GM23338 (cell line): ENCODE measurements at regions not wholly inside any gene's neighbourhood (a gene's known extent, or its start where the extent isn't known, plus 50 kb on each side); places are given as distances from the start of the nearest gene placed in this dataset.

Experiments
- ATAC-seq: fragments of 200-7000 bp; cut with Tn5 transposase; 3 replicates; pipeline ENCODE4 v1.9.1; 2020
- DNase-seq: peaks from one replicate; pipeline ENCODE4 v3.0.0-alpha.2; 2015; ENCODE audit warnings: low spot score
- H2AFZ ChIP-seq: fragments of 200-600 bp; sonication (generic); 2 replicates; pipeline ENCODE4 v1.8.0; 2016; ENCODE audit warnings: antibody characterized with exemption, mild to moderate bottlenecking, moderate library complexity
- H3F3A ChIP-seq: fragments of 200-600 bp; sonication (generic); replicated peaks from 2 replicates; pipeline ENCODE4 v1.8.0; 2017; ENCODE audit warnings: antibody characterized with exemption, mixed run types, low read depth
- H3K27ac ChIP-seq: fragments of 200-600 bp; sonication (generic); 2 replicates; pipeline ENCODE4 v1.6.1; 2016; ENCODE audit warnings: low read depth
- H3K27me3 ChIP-seq: fragments of 200-600 bp; sonication (generic); 2 replicates; pipeline ENCODE4 v1.8.0; 2016; ENCODE audit warnings: mild to moderate bottlenecking, mixed run types, moderate library complexity; ENCODE audit not compliant: insufficient read depth
- H3K36me3 ChIP-seq: fragments of 200-600 bp; sonication (generic); 2 replicates; pipeline ENCODE4 v1.8.0; 2016; ENCODE audit warnings: mild to moderate bottlenecking; ENCODE audit not compliant: insufficient read depth
- H3K4me1 ChIP-seq: fragments of 200-600 bp; sonication (generic); 2 replicates; pipeline ENCODE4 v1.8.0; 2016; ENCODE audit warnings: mild to moderate bottlenecking, moderate library complexity; ENCODE audit not compliant: insufficient read depth
- H3K4me2 ChIP-seq: fragments of 200-600 bp; sonication (generic); 2 replicates; pipeline ENCODE4 v1.7.1; 2017; ENCODE audit warnings: mixed run types
- H3K4me3 ChIP-seq: fragments of 200-600 bp; sonication (generic); 2 replicates; pipeline ENCODE4 v1.6.1; 2016; ENCODE audit warnings: mixed run types
- H3K79me2 ChIP-seq: fragments of 200-600 bp; sonication (generic); replicated peaks from 2 replicates; pipeline ENCODE4 v1.8.0; 2017; ENCODE audit warnings: mild to moderate bottlenecking; ENCODE audit not compliant: insufficient read depth
- H3K9me2 ChIP-seq: fragments of 200-600 bp; sonication (generic); 2 replicates; pipeline ENCODE4 v1.8.0; 2017; ENCODE audit not compliant: insufficient read depth
- H4K20me1 ChIP-seq: fragments of 200-600 bp; sonication (generic); replicated peaks from 2 replicates; pipeline ENCODE4 v1.8.0; 2017; ENCODE audit warnings: mild to moderate bottlenecking; ENCODE audit not compliant: insufficient read depth
- H3K27ac Mint-ChIP-seq: 2 replicates; pipeline ENCODE4 v1.8.0; 2020; ENCODE audit warnings: inconsistent platforms, mild to moderate bottlenecking, moderate library complexity, mixed read lengths
- H3K27me3 Mint-ChIP-seq: 3 replicates; pipeline ENCODE4 v1.8.0; 2022; ENCODE audit warnings: low read depth, mild to moderate bottlenecking, moderate library complexity, mixed read lengths, inconsistent platforms; ENCODE audit not compliant: insufficient read depth, poor library complexity
- H3K36me3 Mint-ChIP-seq: 3 replicates; pipeline ENCODE4 v1.8.0; 2021; ENCODE audit warnings: low read depth, mild to moderate bottlenecking, inconsistent platforms, moderate library complexity, mixed read lengths
- H3K4me1 Mint-ChIP-seq: 3 replicates; pipeline ENCODE4 v1.8.0; 2020; ENCODE audit warnings: mild to moderate bottlenecking, inconsistent platforms, mixed read lengths
- H3K4me3 Mint-ChIP-seq: 3 replicates; pipeline ENCODE4 v1.8.0; 2021; ENCODE audit warnings: moderate library complexity, mild to moderate bottlenecking, inconsistent platforms, mixed read lengths
- H3K9me3 Mint-ChIP-seq: 3 replicates; pipeline ENCODE4 v1.8.0; 2020; ENCODE audit warnings: moderate library complexity, mild to moderate bottlenecking, inconsistent platforms, mixed read lengths
- CREB1 ChIP-seq: fragments of 250-450 bp; sonication (Bioruptor Pico); IDR thresholded peaks from 2 replicates; pipeline ENCODE4 v1.5.0; 2020; ENCODE audit warnings: low read depth, mild to moderate bottlenecking, moderate library complexity
- CTCF ChIP-seq, 2 experiments: fragments of 200-600 bp in 1 of 2; sonication (generic) in 1 of 2; conservative IDR thresholded peaks; 2 replicates each; pipeline versions ENCODE4 v1.5.1 to v1.6.1; 2016 to 2017; ENCODE audit warnings: antibody characterized with exemption in 2 of 2, low read depth in 2 of 2, mild to moderate bottlenecking in 2 of 2, moderate library complexity in 1 of 2
- ETS1 ChIP-seq: IDR thresholded peaks from 2 replicates; pipeline ENCODE4 v1.6.1; 2016; ENCODE audit warnings: antibody characterized with exemption
- EZH2 ChIP-seq: fragments of 200-600 bp; sonication (generic); IDR thresholded peaks from one replicate; pipeline ENCODE4 v1.8.0; 2017; ENCODE audit warnings: antibody characterized with exemption, mild to moderate bottlenecking, low read depth; ENCODE audit not compliant: unreplicated experiment
- EZH2phosphoT487 ChIP-seq: fragments of 200-600 bp; sonication (generic); IDR thresholded peaks from one replicate; pipeline ENCODE4 v1.8.1; 2018; ENCODE audit warnings: antibody characterized with exemption; ENCODE audit not compliant: unreplicated experiment
- JUNB ChIP-seq: IDR thresholded peaks from one replicate; pipeline ENCODE4 v1.6.1; 2016; ENCODE audit warnings: antibody characterized with exemption; ENCODE audit not compliant: unreplicated experiment
- NANOG ChIP-seq: IDR thresholded peaks from 2 replicates; pipeline ENCODE4 v1.6.1; 2016; ENCODE audit warnings: antibody characterized with exemption, borderline replicate concordance
- POLR2AphosphoS5 ChIP-seq: IDR thresholded peaks from 2 replicates; pipeline ENCODE4 v1.6.1; 2016; ENCODE audit warnings: antibody characterized with exemption, low read depth
- REST ChIP-seq: IDR thresholded peaks from one replicate; pipeline ENCODE4 v1.6.1; 2018; ENCODE audit warnings: antibody characterized with exemption; ENCODE audit not compliant: unreplicated experiment
- STAT1 ChIP-seq: IDR thresholded peaks from one replicate; pipeline ENCODE4 v1.6.1; 2016; ENCODE audit warnings: antibody characterized with exemption; ENCODE audit not compliant: unreplicated experiment
- ZNF114 ChIP-seq: fragments of 250-450 bp; sonication (Bioruptor Pico); IDR thresholded peaks from 2 replicates; pipeline ENCODE4 v1.5.0; 2020; ENCODE audit warnings: mild to moderate bottlenecking, moderate library complexity
- ZNF331 ChIP-seq: fragments of 250-450 bp; sonication (Bioruptor Pico); IDR thresholded peaks from 2 replicates; pipeline ENCODE4 v1.5.0; 2020; ENCODE audit warnings: low read depth, mild to moderate bottlenecking, moderate library complexity
- ZNF462 ChIP-seq: fragments of 250-450 bp; sonication (Bioruptor Pico); IDR thresholded peaks from 2 replicates; pipeline ENCODE4 v1.5.0; 2020; ENCODE audit warnings: mild to moderate bottlenecking, moderate library complexity

- Histone ChIP-seq H3K79me2 (no peaks in the 10 kb centered on the region), H3K27ac (no peak overlapping the region), H3K4me3 (no peak overlapping the region), H3K4me2 (no peak overlapping the region), H3K36me3 (peaks cover 4% of the 10 kb centered on the region; the same call in 1 of the 2 replicates), H4K20me1 (no peaks in the 10 kb centered on the region), H3K27me3 (no peaks in the 10 kb centered on the region), H3F3A (no peaks in the 10 kb centered on the region), H3K9me2 (no peaks in the 10 kb centered on the region), H3K4me1 (no peaks in the 10 kb centered on the region), H2AFZ (no peak overlapping the region)
- H3K27me3 Mint-ChIP-seq, result no peaks in the 10 kb centered on the region
- H3K9me3 Mint-ChIP-seq, result peaks cover 5% of the 10 kb centered on the region; the same call in 1 of the 3 replicates
- H3K4me3 Mint-ChIP-seq, result no peak overlapping the region
- ATAC-seq (no peak), DNase-seq (no peak)
- no peaks in the 10 kb centered on the region for H3K36me3 Mint-ChIP-seq
- no peaks in the 10 kb centered on the region for H3K4me1 Mint-ChIP-seq
- H3K27ac Mint-ChIP-seq, result no peak overlapping the region
- no peak for TF ChIP-seq ZNF331 (CRISPR knock-in tag)
- TF ChIP-seq STAT1, result no peak
- TF ChIP-seq EZH2phosphoT487, result no peak
- TF ChIP-seq REST, result no peak
- TF ChIP-seq EZH2, result no peak
- TF ChIP-seq ZNF462 (CRISPR knock-in tag), result no peak
- no peak for TF ChIP-seq CTCF (conservative IDR thresholded peaks at IDR 0.05; ENCODE audit: low read depth in 2 of 2)
- TF ChIP-seq NANOG, result no peak
- TF ChIP-seq CREB1 (CRISPR knock-in tag), result no peak
- TF ChIP-seq POLR2AphosphoS5, result no peak
- no peak for TF ChIP-seq ETS1
- TF ChIP-seq JUNB, result no peak
- no peak for TF ChIP-seq ZNF114
Observed at GRCh38 chr11:38766796-38767195, 2168.8 kb upstream of the RAG2 start.
